ENCODE measurements at regions not wholly inside any gene's neighbourhood (a gene's known extent, or its start where the extent isn't known, plus 50 kb on each side); places are given as distances from the start of the nearest gene placed in this dataset.
"Not testable (repeated sequence)": the region's sequence is repeated elsewhere in the genome, so short reads cannot be mapped to it uniquely, and the experiment has no call there.

- Mint-ChIP-seq H3K27ac (no peak overlapping the region), H3K36me3 (no peaks in the 10 kb centered on the region), H3K9me3 (no peaks in the 10 kb centered on the region)
- DNase-seq (ENCODE audit: low spot score in 2 of 2) (no peak), ATAC-seq (no peak)
Measured at GRCh38 chr5:112472614-112473013, 53.5 kb upstream of the EPB41L4A start.

- no peak for ATAC-seq
- no peak for DNase-seq (ENCODE audit: low spot score in 2 of 2)
- Mint-ChIP-seq H3K9me3 (no peaks in the 10 kb centered on the region), H3K27ac (no peak overlapping the region), H3K36me3 (no peaks in the 10 kb centered on the region)
Measured at GRCh38 chr5:112473989-112474388, 54.9 kb upstream of the EPB41L4A start.

- DNase-seq (ENCODE audit: low spot score in 2 of 2) (no peak), ATAC-seq (no peak)
- Mint-ChIP-seq H3K36me3 (no peaks in the 10 kb centered on the region), H3K9me3 (no peaks in the 10 kb centered on the region), H3K27ac (no peak overlapping the region)
Measured at GRCh38 chr5:112475747-112476365, 56.8 kb upstream of the EPB41L4A start.

- Mint-ChIP-seq H3K36me3 (no peaks in the 10 kb centered on the region), H3K27ac (no peak overlapping the region), H3K9me3 (peaks cover 0 to 2% of the 10 kb centered on the region in 2 donors)
- DNase-seq (ENCODE audit: low spot score in 2 of 2) (no peak), ATAC-seq (no peak)
Measured at GRCh38 chr5:112479418-112479817, 60.3 kb upstream of the EPB41L4A start.

DNA sequence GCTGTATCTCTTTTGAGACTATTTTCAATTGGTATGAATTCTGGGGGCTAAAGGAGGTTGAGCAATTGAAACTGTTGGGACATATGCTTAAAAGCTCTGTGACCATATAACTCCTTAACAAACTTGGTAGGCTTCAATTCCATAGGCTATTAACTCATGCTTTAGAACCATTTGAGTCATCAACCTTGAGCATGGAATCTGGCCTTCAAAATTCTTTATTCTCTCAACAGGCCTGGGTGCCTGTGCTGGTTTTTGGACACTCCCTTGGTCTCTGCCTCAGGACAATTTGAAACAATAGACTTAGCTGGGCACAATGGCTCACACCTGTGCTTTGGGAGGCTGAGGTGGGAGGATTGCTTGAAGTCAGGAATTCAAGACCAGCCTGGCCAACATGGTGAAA is 61.4 kb upstream of the EPB41L4A start:
- DNase-seq (ENCODE audit: low spot score in 2 of 2) = no peak
- Mint-ChIP-seq H3K27ac (no peak overlapping the region), H3K36me3 (no peaks in the 10 kb centered on the region), H3K9me3 (peaks cover 0 to 5% of the 10 kb centered on the region in 2 donors)
- ATAC-seq = no peak

- Mint-ChIP-seq H3K9me3 (peaks cover 0 to 5% of the 10 kb centered on the region in 2 donors), H3K27ac (no peak overlapping the region), H3K36me3 (no peaks in the 10 kb centered on the region)
- no peak for ATAC-seq
- DNase-seq (ENCODE audit: low spot score in 2 of 2) = no peak
Measured at GRCh38 chr5:112483704-112484103, 64.6 kb upstream of the EPB41L4A start.

DNA sequence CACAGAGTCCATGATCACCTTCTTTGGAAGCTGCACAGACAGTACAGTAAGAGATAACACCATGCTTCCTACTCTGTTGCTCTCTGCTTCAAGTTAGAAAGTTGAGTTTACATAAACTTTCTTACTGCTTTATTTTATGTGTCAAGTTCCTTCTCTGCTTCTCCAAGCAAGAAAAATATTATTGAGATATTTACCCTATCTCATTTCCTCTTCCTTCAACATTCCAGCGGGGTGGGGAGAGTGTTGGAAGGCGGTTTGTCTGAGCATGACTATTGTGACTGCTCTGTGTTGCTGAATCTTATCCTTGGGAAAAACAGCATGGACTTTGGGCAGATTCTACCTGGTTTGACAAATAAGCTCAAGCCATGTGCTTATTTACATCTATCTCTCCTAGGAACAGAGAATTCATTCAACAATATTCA is 66.9 kb upstream of the EPB41L4A start:
- Mint-ChIP-seq H3K36me3 (no peaks in the 10 kb centered on the region), H3K27ac (no peak overlapping the region), H3K9me3 (peaks cover 0 to 5% of the 10 kb centered on the region in 2 donors)
- DNase-seq (ENCODE audit: low spot score in 2 of 2) (no peak), ATAC-seq (no peak)

GRCh38 chr5:112491257-112491656 is 72.2 kb upstream of the EPB41L4A start:
- no peak for ATAC-seq
- no peak for DNase-seq (ENCODE audit: low spot score in 2 of 2)
- Mint-ChIP-seq H3K27ac (no peak overlapping the region), H3K36me3 (no peaks in the 10 kb centered on the region), H3K9me3 (no peaks in the 10 kb centered on the region)

- DNase-seq (ENCODE audit: low spot score in 2 of 2) = peak in 1 of 2 donors; percentile 7
- Mint-ChIP-seq H3K9me3 (no peaks in the 10 kb centered on the region), H3K27ac (no peak overlapping the region), H3K36me3 (no peaks in the 10 kb centered on the region)
- peak in 1 of 2 donors; percentile 41 for ATAC-seq
Measured at GRCh38 chr5:112492291-112492690, 73.2 kb upstream of the EPB41L4A start.

GRCh38 chr5:112503749-112504501 is 84.8 kb upstream of the EPB41L4A start:
- not testable (repeated sequence) for DNase-seq (ENCODE audit: low spot score in 2 of 2); ATAC-seq; H3K27ac Mint-ChIP-seq
- H3K9me3 Mint-ChIP-seq = peaks cover 9 to 16% of the 10 kb centered on the region in 2 donors
- H3K36me3 Mint-ChIP-seq = peaks cover 6 to 20% of the 10 kb centered on the region in 2 donors

- not testable (repeated sequence) for ATAC-seq; H3K27ac Mint-ChIP-seq; DNase-seq (ENCODE audit: low spot score in 2 of 2)
- H3K9me3 Mint-ChIP-seq = peaks cover 14 to 16% of the 10 kb centered on the region in 2 donors
- peaks cover 6 to 19% of the 10 kb centered on the region in 2 donors for H3K36me3 Mint-ChIP-seq
Measured at GRCh38 chr5:112509097-112509496, 90.0 kb upstream of the EPB41L4A start.

GRCh38 chr5:112511920-112512319 is 92.8 kb upstream of the EPB41L4A start:
- Mint-ChIP-seq H3K9me3 (peaks cover 0 to 5% of the 10 kb centered on the region in 2 donors), H3K36me3 (no peaks in the 10 kb centered on the region), H3K27ac (no peak overlapping the region)
- no peak for DNase-seq (ENCODE audit: low spot score in 2 of 2)
- ATAC-seq = no peak

DNA sequence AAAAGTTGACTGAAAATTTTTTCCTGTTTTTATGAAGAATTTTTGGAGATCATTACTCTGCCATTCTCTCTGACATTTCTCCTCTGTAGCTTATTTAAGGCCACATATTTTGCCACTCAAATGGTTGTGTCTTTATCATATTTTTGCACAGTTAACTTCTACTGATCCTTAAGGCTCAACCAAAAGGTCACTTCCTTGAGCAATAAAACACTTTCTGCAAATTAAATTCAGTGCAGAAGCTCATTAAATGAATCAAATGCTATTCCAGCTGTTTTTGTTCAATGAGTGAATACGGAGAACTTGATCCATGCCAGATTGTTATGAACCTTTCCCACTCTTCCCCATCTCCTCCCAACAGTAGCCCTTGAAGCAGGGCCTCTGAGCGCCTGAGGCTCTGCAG is 93.8 kb upstream of the EPB41L4A start:
- no peak for ATAC-seq
- H3K36me3 Mint-ChIP-seq = no peaks in the 10 kb centered on the region
- DNase-seq (ENCODE audit: low spot score in 2 of 2) = no peak
- H3K9me3 Mint-ChIP-seq = peaks cover 0 to 5% of the 10 kb centered on the region in 2 donors
- no peak overlapping the region for H3K27ac Mint-ChIP-seq

DNA sequence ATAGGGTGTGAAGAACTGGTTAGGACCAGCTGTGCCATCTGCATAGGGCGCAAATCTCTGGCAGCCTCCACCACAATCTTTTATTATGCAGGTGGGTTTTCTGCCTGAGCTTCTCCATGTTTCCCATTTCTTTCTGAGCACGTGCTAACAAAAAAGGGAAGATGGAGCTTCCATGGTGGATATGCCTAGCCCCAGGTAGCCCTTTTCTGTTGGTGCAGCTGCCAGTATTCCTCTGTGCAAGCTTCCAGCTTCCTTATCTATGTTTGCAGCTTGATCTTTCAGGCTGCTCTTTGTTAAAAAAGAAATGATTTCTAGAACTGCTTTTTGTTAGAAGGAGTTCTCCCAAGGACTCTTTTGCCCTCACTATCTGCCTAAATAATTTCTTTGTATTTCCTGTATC is 95.0 kb upstream of the EPB41L4A start:
- DNase-seq (ENCODE audit: low spot score in 2 of 2) = no peak
- ATAC-seq = no peak
- no peaks in the 10 kb centered on the region for H3K36me3 Mint-ChIP-seq

GRCh38 chr5:112520474-112520873 is 101.4 kb upstream of the EPB41L4A start:
- H3K36me3 Mint-ChIP-seq; H3K9me3 Mint-ChIP-seq; ATAC-seq; DNase-seq (ENCODE audit: low spot score in 2 of 2): not testable (repeated sequence)
- H3K27ac Mint-ChIP-seq = peak overlapping the region in 1 of 2 donors; percentile 45

More for the DNA sequence above, 95.0 kb upstream of the EPB41L4A start:
- Mint-ChIP-seq H3K27ac (no peak overlapping the region), H3K9me3 (peaks cover 0 to 5% of the 10 kb centered on the region in 2 donors)

DNA sequence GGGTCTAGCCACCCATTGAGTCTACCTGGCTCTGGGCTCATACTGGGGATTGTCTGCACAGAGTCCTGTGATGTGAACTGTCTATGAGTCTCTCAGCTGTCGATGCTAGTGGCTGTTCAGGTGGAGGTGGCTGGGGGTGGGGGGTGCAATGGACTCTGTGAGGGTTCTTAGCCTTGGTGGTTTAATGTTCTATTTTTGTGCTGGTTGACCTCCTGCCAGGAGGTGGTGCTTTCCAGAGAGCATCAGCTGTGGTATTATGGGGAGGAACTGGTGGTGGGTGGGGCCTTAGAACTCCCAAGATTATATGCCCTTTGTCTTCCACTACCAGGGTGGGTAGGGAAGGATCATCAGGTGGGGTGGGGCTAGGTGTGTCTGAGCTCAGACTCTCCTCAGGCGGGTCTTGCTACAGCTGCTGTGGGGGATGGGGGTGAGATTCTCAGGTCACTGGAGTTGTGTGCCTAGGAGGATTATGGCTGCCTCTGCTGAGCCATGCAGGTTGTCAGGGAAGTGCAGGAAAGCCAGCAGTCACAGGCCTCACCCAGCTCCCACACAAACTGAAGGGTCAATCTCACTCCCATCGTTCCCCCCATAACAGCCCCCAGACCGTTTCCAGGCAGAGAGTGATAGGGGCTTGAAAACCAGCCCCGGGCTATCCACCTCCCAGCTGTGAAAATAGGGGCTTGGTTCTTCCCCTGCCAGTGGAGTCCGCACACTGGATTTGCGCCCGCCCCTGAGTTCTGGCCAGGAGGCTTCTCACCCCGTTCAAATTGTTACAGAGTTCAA is 104.0 kb upstream of the EPB41L4A start:
- H3K9me3 Mint-ChIP-seq; H3K27ac Mint-ChIP-seq; DNase-seq (ENCODE audit: low spot score in 2 of 2); ATAC-seq; H3K36me3 Mint-ChIP-seq: not testable (repeated sequence)

DNA sequence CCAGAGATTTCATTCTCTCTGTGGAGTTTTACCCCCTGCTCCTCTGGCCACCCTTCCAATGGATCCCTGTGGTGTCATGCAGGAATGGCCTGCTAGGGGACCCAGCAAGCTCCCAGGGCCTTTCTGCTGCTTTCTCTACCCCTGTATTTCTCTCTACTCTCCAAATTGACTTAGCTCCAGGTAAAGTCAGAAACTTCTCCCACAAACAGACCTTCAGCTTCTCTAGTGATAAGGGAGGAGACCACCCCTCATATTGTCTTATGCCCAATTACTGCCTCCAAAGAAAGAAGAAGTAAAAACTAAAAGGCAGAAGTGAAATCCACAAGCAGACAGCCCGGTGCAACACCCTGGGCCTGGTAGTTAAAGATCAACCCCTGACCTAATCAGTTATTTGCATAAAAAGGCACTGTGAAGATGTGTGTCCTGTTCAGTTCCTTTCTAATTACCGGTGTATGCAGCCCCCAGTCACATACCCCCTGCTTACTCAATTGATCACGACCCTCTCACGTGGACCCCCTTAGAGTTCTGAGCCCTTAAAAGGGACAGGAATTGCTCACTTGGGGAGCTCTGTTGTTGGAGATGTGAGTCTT is 104.7 kb upstream of the EPB41L4A start:
- H3K27ac Mint-ChIP-seq; ATAC-seq; H3K9me3 Mint-ChIP-seq; H3K36me3 Mint-ChIP-seq; DNase-seq (ENCODE audit: low spot score in 2 of 2): not testable (repeated sequence)
